ENCODE measurements at regions not wholly inside any gene's neighbourhood (a gene's known extent, or its start where the extent isn't known, plus 50 kb on each side); places are given as distances from the start of the nearest gene placed in this dataset.

DNA sequence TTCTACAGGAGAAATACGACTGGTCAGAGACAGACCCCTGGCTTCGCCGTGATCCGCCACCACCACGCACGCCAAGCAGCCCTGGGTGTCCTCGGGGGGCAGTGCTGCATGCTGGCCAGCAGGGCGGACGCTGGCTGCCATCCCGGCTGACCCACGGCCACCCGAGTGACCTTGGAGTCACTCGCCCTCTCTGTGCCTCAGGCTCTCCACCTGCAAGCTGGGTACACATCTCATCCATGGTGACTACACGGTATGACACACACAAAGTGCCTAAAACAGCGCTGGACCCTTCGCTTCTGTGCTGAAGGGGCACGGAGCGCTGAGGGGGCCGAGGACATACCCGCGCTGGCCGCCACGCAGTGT is 62.0 kb upstream of the RNF32 start:
- no peak overlapping the region for H3K27ac Mint-ChIP-seq
- H3K4me3 ChIP-seq (ENCODE audit: low read length), result no peak overlapping the region
- H3K4me1 ChIP-seq (ENCODE audit: control insufficient read depth, insufficient read depth, low read length), result no peaks in the 10 kb centered on the region
- no peaks in the 10 kb centered on the region for H3K36me3 ChIP-seq (ENCODE audit: control insufficient read depth, insufficient read depth, low read length)
- H3K27me3 ChIP-seq (ENCODE audit: control insufficient read depth, insufficient read depth, low read length), result no peaks in the 10 kb centered on the region
- no peaks in the 10 kb centered on the region for H3K9me3 ChIP-seq (ENCODE audit: control insufficient read depth, insufficient read depth, low read length)
- H3K27me3 Mint-ChIP-seq (ENCODE audit: low read depth in 2 of 2), result peaks cover 12 to 15% of the 10 kb centered on the region in 2 donors
- H3K27ac ChIP-seq (ENCODE audit: low read length), result no peak overlapping the region
- H3K36me3 Mint-ChIP-seq, result no peaks in the 10 kb centered on the region
- DNase-seq (no peak), ATAC-seq (no peak)
- no peaks in the 10 kb centered on the region for H3K9me3 Mint-ChIP-seq
- intact Hi-C loops (cut with micrococcal nuclease), result no loop called here
- TF ChIP-seq, protein P1, sequence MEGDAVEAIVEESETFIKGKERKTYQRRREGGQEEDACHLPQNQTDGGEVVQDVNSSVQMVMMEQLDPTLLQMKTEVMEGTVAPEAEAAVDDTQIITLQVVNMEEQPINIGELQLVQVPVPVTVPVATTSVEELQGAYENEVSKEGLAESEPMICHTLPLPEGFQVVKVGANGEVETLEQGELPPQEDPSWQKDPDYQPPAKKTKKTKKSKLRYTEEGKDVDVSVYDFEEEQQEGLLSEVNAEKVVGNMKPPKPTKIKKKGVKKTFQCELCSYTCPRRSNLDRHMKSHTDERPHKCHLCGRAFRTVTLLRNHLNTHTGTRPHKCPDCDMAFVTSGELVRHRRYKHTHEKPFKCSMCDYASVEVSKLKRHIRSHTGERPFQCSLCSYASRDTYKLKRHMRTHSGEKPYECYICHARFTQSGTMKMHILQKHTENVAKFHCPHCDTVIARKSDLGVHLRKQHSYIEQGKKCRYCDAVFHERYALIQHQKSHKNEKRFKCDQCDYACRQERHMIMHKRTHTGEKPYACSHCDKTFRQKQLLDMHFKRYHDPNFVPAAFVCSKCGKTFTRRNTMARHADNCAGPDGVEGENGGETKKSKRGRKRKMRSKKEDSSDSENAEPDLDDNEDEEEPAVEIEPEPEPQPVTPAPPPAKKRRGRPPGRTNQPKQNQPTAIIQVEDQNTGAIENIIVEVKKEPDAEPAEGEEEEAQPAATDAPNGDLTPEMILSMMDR (IDR thresholded peaks at IDR 0.05), result no peak
- 91% methylated on average over 23 of the region's 23 CpGs for WGBS (ENCODE audit: insufficient coverage)
- no peak overlapping the region for H3K4me3 Mint-ChIP-seq
- H3K4me1 Mint-ChIP-seq, result no peaks in the 10 kb centered on the region

DNA sequence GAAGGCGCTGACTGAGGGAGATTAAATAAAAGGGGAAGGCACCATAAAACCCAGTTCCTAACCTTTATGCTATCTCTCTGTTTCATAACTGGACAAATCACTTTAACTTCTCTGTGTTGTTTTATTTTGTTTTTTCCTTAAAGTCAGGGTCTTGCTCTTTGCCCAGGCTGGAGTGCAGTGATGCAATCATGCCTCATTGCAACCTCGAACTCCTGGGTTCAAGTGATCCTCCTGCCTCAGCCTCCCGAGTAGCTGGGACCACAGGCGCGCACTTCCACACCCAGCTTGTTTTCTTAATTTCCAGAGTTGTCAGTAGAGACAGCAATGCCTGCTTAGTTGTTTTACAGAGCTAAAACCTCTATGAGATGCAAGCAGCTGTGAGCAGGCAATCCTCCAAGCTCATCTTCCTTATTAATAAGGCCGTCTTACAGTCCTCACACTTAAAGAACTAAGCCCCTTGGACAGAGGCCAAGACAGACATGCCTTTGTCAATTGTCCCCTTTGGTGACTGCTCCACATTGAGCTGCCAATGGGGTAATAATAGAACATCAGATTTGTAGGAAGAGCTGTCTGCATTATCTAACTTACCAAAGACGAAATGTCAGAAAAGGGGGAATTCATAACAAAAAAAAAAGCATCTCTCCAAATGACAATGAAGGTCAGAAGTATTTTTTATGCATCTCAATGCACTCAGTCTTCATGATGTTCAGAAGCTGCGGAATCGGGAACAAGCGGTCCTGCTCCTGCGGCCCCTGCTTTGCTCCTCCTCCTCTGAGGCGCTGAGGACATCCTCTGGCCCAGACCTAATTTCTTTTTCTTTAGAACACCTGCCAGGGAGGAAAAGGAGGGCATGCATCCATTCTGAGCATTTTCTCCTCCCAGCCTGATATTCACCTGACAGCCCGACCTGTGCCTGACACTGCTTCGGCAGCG is 62.7 kb upstream of the RNF32 start:
- ATAC-seq (no peak), DNase-seq (no peak)
- no peaks in the 10 kb centered on the region for H3K27me3 ChIP-seq (ENCODE audit: control insufficient read depth, insufficient read depth, low read length)
- no peak overlapping the region for H3K4me3 ChIP-seq (ENCODE audit: low read length)
- H3K9me3 ChIP-seq (ENCODE audit: control insufficient read depth, insufficient read depth, low read length), result no peaks in the 10 kb centered on the region
- intact Hi-C loops (cut with micrococcal nuclease), result no loop called here
- H3K27me3 Mint-ChIP-seq (ENCODE audit: low read depth in 2 of 2), result peaks cover 12 to 18% of the 10 kb centered on the region in 2 donors
- no peaks in the 10 kb centered on the region for H3K36me3 ChIP-seq (ENCODE audit: control insufficient read depth, insufficient read depth, low read length)
- H3K4me3 Mint-ChIP-seq, result no peak overlapping the region
- H3K27ac Mint-ChIP-seq, result no peak overlapping the region
- H3K27ac ChIP-seq (ENCODE audit: low read length), result no peak overlapping the region
- H3K4me1 Mint-ChIP-seq, result no peaks in the 10 kb centered on the region
- H3K9me3 Mint-ChIP-seq, result no peaks in the 10 kb centered on the region
- WGBS (ENCODE audit: insufficient coverage), result 93% methylated on average over 14 of the region's 15 CpGs
- H3K4me1 ChIP-seq (ENCODE audit: control insufficient read depth, insufficient read depth, low read length), result no peaks in the 10 kb centered on the region
- TF ChIP-seq, protein P1 (IDR thresholded peaks at IDR 0.05), result no peak
- no peaks in the 10 kb centered on the region for H3K36me3 Mint-ChIP-seq

DNA sequence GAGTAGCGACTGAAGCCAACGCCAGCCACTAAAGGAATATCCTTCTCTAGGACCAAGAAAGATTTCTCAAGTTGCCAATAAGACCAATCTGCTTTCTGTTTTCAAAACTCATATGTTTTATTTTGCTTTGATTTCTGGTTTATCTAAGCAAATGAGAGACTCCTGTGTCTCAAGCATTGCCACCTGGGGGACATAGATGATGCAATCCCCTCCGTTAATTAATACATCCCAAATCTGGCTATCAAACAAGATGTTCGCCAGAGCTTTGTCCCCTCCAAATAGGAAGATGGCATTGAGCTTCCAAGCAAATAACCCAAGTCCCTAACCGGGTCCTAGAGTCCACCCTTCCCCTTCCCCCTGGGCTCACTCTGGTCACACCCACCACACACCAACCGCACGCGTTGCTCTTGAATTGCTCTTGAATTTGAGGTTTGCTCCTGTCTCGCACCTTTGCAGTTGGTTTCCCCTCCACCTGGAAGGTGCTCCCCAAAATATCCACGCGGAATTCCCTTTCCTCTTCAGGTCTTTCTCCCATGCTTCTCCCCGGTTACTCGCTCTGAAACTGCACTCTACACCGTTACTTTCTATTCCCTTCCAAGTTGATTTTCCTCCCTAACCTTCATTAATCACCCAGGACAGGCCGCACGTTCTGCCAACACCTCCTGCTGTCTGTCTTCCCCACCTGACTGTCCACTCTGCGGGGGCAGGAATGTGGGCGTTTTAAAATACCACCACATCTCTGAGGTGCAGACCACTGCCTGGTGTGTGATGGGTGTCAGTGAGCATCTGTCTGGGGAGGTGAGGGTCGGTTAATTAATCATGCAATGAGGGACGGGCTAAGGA is 64.1 kb upstream of the RNF32 start:
- Histone ChIP-seq H3K4me1 (ENCODE audit: control insufficient read depth, insufficient read depth, low read length) (no peaks in the 10 kb centered on the region), H3K9me3 (ENCODE audit: control insufficient read depth, insufficient read depth, low read length) (no peaks in the 10 kb centered on the region), H3K27me3 (ENCODE audit: control insufficient read depth, insufficient read depth, low read length) (no peaks in the 10 kb centered on the region), H3K36me3 (ENCODE audit: control insufficient read depth, insufficient read depth, low read length) (no peaks in the 10 kb centered on the region), H3K27ac (ENCODE audit: low read length) (no peak overlapping the region), H3K4me3 (ENCODE audit: low read length) (no peak overlapping the region)
- Mint-ChIP-seq H3K36me3 (no peaks in the 10 kb centered on the region), H3K4me3 (no peak overlapping the region), H3K27ac (no peak overlapping the region), H3K9me3 (no peaks in the 10 kb centered on the region), H3K4me1 (no peaks in the 10 kb centered on the region), H3K27me3 (ENCODE audit: low read depth in 2 of 2) (peaks cover 12 to 20% of the 10 kb centered on the region in 2 donors)
- intact Hi-C loops (cut with micrococcal nuclease), result no loop called here
- TF ChIP-seq, protein P1 (IDR thresholded peaks at IDR 0.05), result no peak
- no peak for DNase-seq
- no peak for ATAC-seq
- 80% methylated on average over 20 of the region's 20 CpGs for WGBS (ENCODE audit: insufficient coverage)

Data from natural killer cell (primary cell).